K562 (cell line): ENCODE measurements at regions not wholly inside any gene's neighbourhood (a gene's known extent, or its start where the extent isn't known, plus 50 kb on each side); places are given as distances from the start of the nearest gene placed in this dataset.

Experiments
- ATAC-seq: fragments of 200-7000 bp; cut with Tn5 transposase; 3 replicates; pipeline ENCODE4 v1.9.1; 2020; ENCODE audit warnings: moderate library complexity
- BruUV-seq: library from RNA; stranded (reverse); fragments of 400-500 nt; replicated peaks from 2 replicates; lab custom pipeline; 2021; lab: Mats Ljungman, UMichigan
- CTCF ChIA-PET: fragments of 300-600 bp; formaldehyde crosslinking; extraction: SDS; loops from one replicate; lab custom pipeline; 2021; ENCODE audit warnings: low intra/inter-chr PET ratio; lab: Yijun Ruan, JAX
- POLR2A ChIA-PET: fragments of 300-600, 350-650 bp; sonication (Branson Sonifier 250); formaldehyde crosslinking; extraction: SDS; loops from one replicate; lab custom pipeline; 2021; ENCODE audit warnings: antibody characterized with exemption, inconsistent platforms; lab: Yijun Ruan, JAX
- DNase-seq, 4 experiments: peaks; one replicate each; pipeline versions ENCODE4 v3.0.0 to v3.0.0-alpha.2; 2011 to 2018; ENCODE audit warnings: low spot score in 3 of 4, mixed read lengths in 3 of 4; ENCODE audit errors: extremely low read depth in 1 of 4
- FAIRE-seq: peaks from 2 replicates; lab custom pipeline; 2011; peaks lifted over from hg19 to GRCh38; lab: Jason Lieb, UNC
- H2AFZ ChIP-seq: 2 replicates; pipeline ENCODE4 v1.6.0; 2011; ENCODE audit warnings: low read depth, low read length, control low read depth, inconsistent platforms
- H3K27ac ChIP-seq: fragments of 200-600 bp; 3 replicates; pipeline ENCODE4 v1.8.0; 2011; ENCODE audit warnings: low read depth, mild to moderate bottlenecking, control low read depth, inconsistent platforms, low read length, moderate library complexity, mixed read lengths; ENCODE audit errors: extremely low read depth
- H3K27me3 ChIP-seq, 2 experiments: fragments of 300-600 bp in 1 of 2; 2 replicates in 1 of 2; 3 replicates in 1 of 2; pipeline versions ENCODE4 v1.6.0 to v1.8.0; 2011; ENCODE audit warnings: inconsistent platforms in 2 of 2, low read length in 2 of 2, mild to moderate bottlenecking in 1 of 2, mixed read lengths in 1 of 2, moderate library complexity in 1 of 2; ENCODE audit not compliant: control insufficient read depth in 2 of 2, insufficient read depth in 2 of 2
- H3K36me3 ChIP-seq: fragments of 300-600 bp; 3 replicates; pipeline ENCODE4 v1.8.0; 2011; ENCODE audit warnings: mild to moderate bottlenecking, low read length, inconsistent platforms; ENCODE audit not compliant: control insufficient read depth, insufficient read depth
- H3K4me1 ChIP-seq, 2 experiments: fragments of 200-600 bp in 1 of 2; replicated peaks in 1 of 2; 2 replicates in 1 of 2; 3 replicates in 1 of 2; pipeline versions ENCODE4 v1.5.1 to v1.8.0; 2011; ENCODE audit warnings: inconsistent platforms in 2 of 2, low read length in 2 of 2, mild to moderate bottlenecking in 1 of 2, mixed read lengths in 1 of 2, moderate library complexity in 1 of 2; ENCODE audit not compliant: control insufficient read depth in 2 of 2, insufficient read depth in 2 of 2
- H3K4me2 ChIP-seq: 2 replicates; pipeline ENCODE4 v1.6.1; 2011; ENCODE audit warnings: low read length, control low read depth, inconsistent platforms, mixed read lengths; ENCODE audit not compliant: insufficient read depth
- H3K4me3 ChIP-seq: fragments of 200-600 bp; sonication (generic), shearing (Covaris generic); 2 replicates; pipeline ENCODE4 v1.5.1; 2016; ENCODE audit warnings: control low read depth, inconsistent platforms
- H3K79me2 ChIP-seq: fragments of 200-600 bp; 3 replicates; pipeline ENCODE4 v1.8.0; 2011; ENCODE audit warnings: low read length, inconsistent platforms; ENCODE audit not compliant: control insufficient read depth, insufficient read depth
- H3K9ac ChIP-seq, 2 experiments: 2 replicates each; pipeline versions ENCODE4 v1.6.0 to v1.6.1; 2011; ENCODE audit warnings: low read depth in 2 of 2, low read length in 2 of 2, control low read depth in 1 of 2, inconsistent platforms in 1 of 2, mild to moderate bottlenecking in 1 of 2, mixed read lengths in 1 of 2; ENCODE audit not compliant: insufficient read depth in 1 of 2
- H3K9me1 ChIP-seq: one replicate; pipeline ENCODE4 v1.6.0; 2011; ENCODE audit warnings: inconsistent platforms, mild to moderate bottlenecking, low read length, moderate library complexity; ENCODE audit not compliant: control insufficient read depth, insufficient read depth
- H3K9me3 ChIP-seq: replicated peaks from 2 replicates; pipeline ENCODE4 v1.5.1; 2011; ENCODE audit warnings: low read depth, low read length, inconsistent platforms; ENCODE audit not compliant: control insufficient read depth, insufficient read depth
- H4K20me1 ChIP-seq: replicated peaks from 2 replicates; pipeline ENCODE4 v1.6.1; 2011; ENCODE audit warnings: low read length, inconsistent platforms, mixed read lengths; ENCODE audit not compliant: control insufficient read depth, insufficient read depth
- ATF7 ChIP-seq: fragments of 450-650 bp; IDR thresholded peaks from 2 replicates; pipeline ENCODE4 v1.7.1; 2014; ENCODE audit warnings: mild to moderate bottlenecking, moderate library complexity
- BMI1 ChIP-seq: fragments of 150-350 bp; IDR thresholded peaks from 2 replicates; pipeline ENCODE4 v1.6.1; 2014; ENCODE audit warnings: low read length
- BRCA1 ChIP-seq, 2 experiments: fragments of 450-650 bp in 1 of 2; sonication (generic) in 1 of 2; formaldehyde crosslinking in 1 of 2; IDR thresholded peaks; 2 replicates each; pipeline versions ENCODE4 v1.5.0 to v1.6.1; 2017 to 2020; ENCODE audit warnings: mild to moderate bottlenecking in 1 of 2, missing genetic modification reagents in 1 of 2
- CHD4 ChIP-seq: fragments of 200-600 bp; sonication (generic); IDR thresholded peaks from 3 replicates; pipeline ENCODE4 v1.6.1; 2012; ENCODE audit warnings: low read depth, mild to moderate bottlenecking, mixed read lengths, low read length, inconsistent platforms; ENCODE audit not compliant: insufficient read depth, insufficient replicate concordance, poor library complexity, severe bottlenecking
- CREBBP ChIP-seq: IDR thresholded peaks from one replicate; pipeline ENCODE4 v1.6.1; 2012; ENCODE audit warnings: low read depth, mild to moderate bottlenecking, control low read depth, inconsistent platforms, low read length
- CTBP1 ChIP-seq: fragments of 450-650 bp; IDR thresholded peaks from 2 replicates; pipeline ENCODE4 v1.6.1; 2016; ENCODE audit warnings: borderline replicate concordance
- DPF2 ChIP-seq: fragments of 450-650 bp; IDR thresholded peaks from 2 replicates; pipeline ENCODE4 v1.6.1; 2016
- HBP1 ChIP-seq: fragments of 450-650 bp; formaldehyde crosslinking; IDR thresholded peaks from 2 replicates; pipeline ENCODE4 v1.4.0; 2022; ENCODE audit warnings: missing genetic modification characterization
- HES1 ChIP-seq: fragments of 450-650 bp; IDR thresholded peaks from 2 replicates; pipeline ENCODE4 v1.6.1; 2016; ENCODE audit warnings: low read depth, mild to moderate bottlenecking, moderate library complexity
- HIVEP1 ChIP-seq: fragments of 250-450 bp; sonication (Bioruptor Pico); IDR thresholded peaks from 2 replicates; pipeline ENCODE4 v1.4.0; 2020; ENCODE audit warnings: mild to moderate bottlenecking
- MAFG ChIP-seq: fragments of 450-650 bp; conservative IDR thresholded peaks from 2 replicates; pipeline ENCODE4 v1.6.1; 2016; ENCODE audit warnings: missing genetic modification characterization, missing compliant biosample characterization
- MTA3 ChIP-seq: fragments of 450-650 bp; formaldehyde crosslinking; IDR thresholded peaks from 2 replicates; pipeline ENCODE4 v1.6.1; 2017; ENCODE audit warnings: mild to moderate bottlenecking, borderline replicate concordance
- MTF1 ChIP-seq: fragments of 250-450 bp; sonication (Bioruptor Pico); IDR thresholded peaks from 2 replicates; pipeline ENCODE4 v1.9.0; 2021; ENCODE audit warnings: moderate library complexity, mild to moderate bottlenecking, inconsistent platforms, borderline replicate concordance
- POLR2B ChIP-seq: fragments of 450-650 bp; IDR thresholded peaks from 2 replicates; pipeline ENCODE4 v1.6.1; 2018; ENCODE audit warnings: low read depth; ENCODE audit not compliant: partially characterized antibody
- RBFOX2 ChIP-seq: fragments of 200-400 bp; formaldehyde crosslinking; IDR thresholded peaks from 2 replicates; pipeline ENCODE4 v1.6.1; 2017; ENCODE audit warnings: low read depth, mild to moderate bottlenecking, low read length, moderate library complexity
- SRSF3 ChIP-seq: fragments of 200-400 bp; formaldehyde crosslinking; IDR thresholded peaks from 2 replicates; pipeline ENCODE4 v1.6.1; 2016; ENCODE audit warnings: mild to moderate bottlenecking, low read length, moderate library complexity; ENCODE audit not compliant: insufficient read depth
- ZBTB34 ChIP-seq: fragments of 250-450 bp; sonication (Bioruptor Pico); IDR thresholded peaks from 2 replicates; pipeline ENCODE4 v1.8.0; 2021; ENCODE audit warnings: mild to moderate bottlenecking, moderate library complexity
- ZKSCAN1 ChIP-seq: fragments of 150-350 bp; IDR thresholded peaks from 2 replicates; pipeline ENCODE4 v1.6.1; 2016; ENCODE audit warnings: low read depth, low read length
- ZNF165 ChIP-seq: fragments of 250-450 bp; sonication (Bioruptor Pico); IDR thresholded peaks from 2 replicates; pipeline ENCODE4 v1.4.0; 2020; ENCODE audit warnings: borderline replicate concordance
- ZNF197 ChIP-seq: fragments of 200-800 bp; sonication (Bioruptor generic); IDR thresholded peaks from 2 replicates; pipeline ENCODE4 v1.6.1; 2016; ENCODE audit warnings: low read depth, missing genetic modification characterization, missing compliant biosample characterization
- ZNF431 ChIP-seq: sonication (generic); formaldehyde crosslinking; IDR thresholded peaks from 2 replicates; pipeline ENCODE4 v1.8.0; 2022; ENCODE audit warnings: mild to moderate bottlenecking, missing genetic modification reagents
- ZNF436 ChIP-seq: fragments of 250-450, 450-650 bp; sonication (Bioruptor Pico); formaldehyde crosslinking; IDR thresholded peaks from 2 replicates; pipeline ENCODE4 v1.7.0; 2020; ENCODE audit warnings: mild to moderate bottlenecking
- WGBS: fragments of 100-300 bp; shearing (Covaris generic); methylation state at CpG from one replicate; pipeline ENCODE4 v1.1.6; 2016; ENCODE audit warnings: low coverage, mixed read lengths; ENCODE audit not compliant: insufficient coverage; ENCODE audit errors: missing lambda C conversion rate; 5-methylcytosine and 5-hydroxymethylcytosine counted together
- in situ Hi-C: fragments of 300-500 bp; cut with MboI; formaldehyde crosslinking; loops from 4 replicates; pipeline ENCODE4 v1.15.0; 2018; ENCODE audit warnings: inconsistent platforms, mixed read lengths
- intact Hi-C: fragments of 100-400 bp; cut with micrococcal nuclease; formaldehyde crosslinking; loops from 2 replicates; pipeline ENCODE4 v1.14.2; 2022

GRCh38 chr13:104565888-104566287 is 1499.7 kb upstream of the SLC10A2 start (continued):
- TF ChIP-seq MTA3 (no peak), ZNF165 (CRISPR knock-in tag) (no peak), HIVEP1 (no peak), MTF1 (CRISPR knock-in tag) (no peak), CREBBP (no peak), ZKSCAN1 (no peak), ATF7 (no peak), MAFG (tag) (no peak), HBP1 (CRISPR knock-in tag) (no peak), CTBP1 (no peak), DPF2 (no peak), RBFOX2 (no peak)
- TF ChIP-seq, all 486 proteins: peak for 0

- 0% methylated on average over 1 of the region's 1 CpG for WGBS
- Histone ChIP-seq H3K27ac (no peak overlapping the region), H4K20me1 (no peaks in the 10 kb centered on the region), H3K9me3 (no peaks in the 10 kb centered on the region), H3K9ac (no peak overlapping the region), H2AFZ (no peak overlapping the region), H3K4me2 (no peak overlapping the region), H3K79me2 (no peaks in the 10 kb centered on the region), H3K27me3 (no peaks in the 10 kb centered on the region), H3K4me1 (no peaks in the 10 kb centered on the region), H3K4me3 (no peak overlapping the region), H3K9me1 (no peaks in the 10 kb centered on the region), H3K36me3 (no peaks in the 10 kb centered on the region)
- ATAC-seq (no peak), DNase-seq (no peak), FAIRE-seq (no peak)
- in situ Hi-C loops = no loop called here
- ChIA-PET POLR2A (no interaction called here), CTCF (no interaction called here)
- intact Hi-C loops = no loop called here
- no TSS peak for BruUV-seq
- TF ChIP-seq SRSF3 = no peak
- TF ChIP-seq CHD4 = no peak
- TF ChIP-seq ZBTB34 (CRISPR knock-in tag) = no peak
- no peak for TF ChIP-seq ZNF431 (CRISPR knock-in tag)
- TF ChIP-seq BRCA1 (IDR thresholded peaks at IDR 0.05) = no peak
- no peak for TF ChIP-seq BRCA1 (CRISPR knock-in tag; IDR thresholded peaks at IDR 0.05)
- TF ChIP-seq ZNF197 (CRISPR knock-in tag) = no peak
- TF ChIP-seq BMI1 = no peak
- TF ChIP-seq HES1 = no peak
- TF ChIP-seq ZNF436 (CRISPR knock-in tag) = no peak
- no peak for TF ChIP-seq POLR2B
Measured at GRCh38 chr13:104553896-104554295, 1487.7 kb upstream of the SLC10A2 start.
